ENCODE measurements at regions not wholly inside any gene's neighbourhood (a gene's known extent, or its start where the extent isn't known, plus 50 kb on each side); places are given as distances from the start of the nearest gene placed in this dataset.

DNA sequence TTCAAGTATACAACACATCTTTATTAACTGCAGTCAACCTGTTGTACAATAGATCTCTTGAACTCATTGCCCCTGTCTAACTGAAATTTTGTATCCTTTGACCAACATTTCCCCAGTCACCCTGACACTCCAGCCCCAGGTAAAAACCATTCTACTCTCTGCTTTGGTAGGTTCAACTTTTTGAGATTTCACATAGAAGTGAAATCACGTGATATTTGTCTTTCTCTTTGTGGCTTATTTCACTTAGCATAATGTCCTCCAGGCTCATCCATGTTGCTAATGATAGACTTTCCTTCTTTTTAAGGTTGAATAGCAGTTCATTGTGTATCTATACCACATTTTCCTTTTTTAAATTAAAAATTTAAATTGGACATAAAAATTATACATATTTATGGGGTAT is 126.5 kb upstream of the MAN2A1 start:
- DNase-seq (no peak), ATAC-seq (ENCODE audit: insufficient read depth, low read depth) (no peak)
- TF ChIP-seq, protein P1, sequence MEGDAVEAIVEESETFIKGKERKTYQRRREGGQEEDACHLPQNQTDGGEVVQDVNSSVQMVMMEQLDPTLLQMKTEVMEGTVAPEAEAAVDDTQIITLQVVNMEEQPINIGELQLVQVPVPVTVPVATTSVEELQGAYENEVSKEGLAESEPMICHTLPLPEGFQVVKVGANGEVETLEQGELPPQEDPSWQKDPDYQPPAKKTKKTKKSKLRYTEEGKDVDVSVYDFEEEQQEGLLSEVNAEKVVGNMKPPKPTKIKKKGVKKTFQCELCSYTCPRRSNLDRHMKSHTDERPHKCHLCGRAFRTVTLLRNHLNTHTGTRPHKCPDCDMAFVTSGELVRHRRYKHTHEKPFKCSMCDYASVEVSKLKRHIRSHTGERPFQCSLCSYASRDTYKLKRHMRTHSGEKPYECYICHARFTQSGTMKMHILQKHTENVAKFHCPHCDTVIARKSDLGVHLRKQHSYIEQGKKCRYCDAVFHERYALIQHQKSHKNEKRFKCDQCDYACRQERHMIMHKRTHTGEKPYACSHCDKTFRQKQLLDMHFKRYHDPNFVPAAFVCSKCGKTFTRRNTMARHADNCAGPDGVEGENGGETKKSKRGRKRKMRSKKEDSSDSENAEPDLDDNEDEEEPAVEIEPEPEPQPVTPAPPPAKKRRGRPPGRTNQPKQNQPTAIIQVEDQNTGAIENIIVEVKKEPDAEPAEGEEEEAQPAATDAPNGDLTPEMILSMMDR (IDR thresholded peaks at IDR 0.05; ENCODE audit: borderline replicate concordance, extremely low read depth, low read length, poor library complexity, severe bottlenecking) = no peak
- no peak for TF ChIP-seq EZH2 (IDR thresholded peaks at IDR 0.05; ENCODE audit: borderline replicate concordance, low read depth, low read length, severe bottlenecking)

DNA sequence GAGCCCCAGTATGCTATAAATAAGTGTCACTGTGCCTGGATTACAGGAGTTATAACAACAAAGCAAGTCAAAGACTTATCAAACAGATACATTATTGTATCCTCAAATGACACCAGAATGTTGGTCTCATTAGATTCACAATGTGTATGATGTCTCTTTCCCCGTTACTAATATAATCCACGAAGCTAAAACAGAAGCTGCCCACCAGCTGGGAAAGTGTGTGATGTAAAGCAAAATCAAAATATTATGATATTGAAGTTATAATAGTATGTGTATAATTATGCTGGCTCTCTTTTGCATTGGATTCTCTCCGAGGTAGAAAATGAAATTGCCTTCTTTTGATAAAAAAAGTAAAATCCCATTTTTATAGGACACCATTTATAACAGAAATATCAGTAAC is 127.3 kb upstream of the MAN2A1 start:
- no peak for ATAC-seq (ENCODE audit: insufficient read depth, low read depth)
- Histone ChIP-seq H3K79me2 (ENCODE audit: insufficient read depth, low read length) (no peaks in the 10 kb centered on the region), H3K9me3 (ENCODE audit: insufficient read depth, low read length, severe bottlenecking) (no peaks in the 10 kb centered on the region), H3K9ac (ENCODE audit: low read depth, low read length) (no peak overlapping the region), H3K27ac (ENCODE audit: low read length) (no peak overlapping the region), H3K36me3 (ENCODE audit: insufficient read depth, low read length) (no peaks in the 10 kb centered on the region), H3K4me1 (ENCODE audit: insufficient read depth, low read length) (peaks cover 20% of the 10 kb centered on the region), H4K20me1 (ENCODE audit: insufficient read depth, low read length) (no peaks in the 10 kb centered on the region), H2AFZ (ENCODE audit: low read depth, low read length) (no peak overlapping the region), H3K4me3 (ENCODE audit: low read depth in 1 of 2, low read length in 2 of 2) (no peak overlapping the region), H3K27me3 (ENCODE audit: insufficient read depth, low read length, poor library complexity) (no peaks in the 10 kb centered on the region), H3K4me2 (ENCODE audit: insufficient read depth, low read length) (no peak overlapping the region)
- DNase-seq = no peak
- TF ChIP-seq EZH2 (IDR thresholded peaks at IDR 0.05; ENCODE audit: borderline replicate concordance, low read depth, low read length, severe bottlenecking) = no peak
- TF ChIP-seq, protein P1 (IDR thresholded peaks at IDR 0.05; ENCODE audit: borderline replicate concordance, extremely low read depth, low read length, poor library complexity, severe bottlenecking) = no peak

More for the DNA sequence above, 126.5 kb upstream of the MAN2A1 start:
- Histone ChIP-seq H3K36me3 (ENCODE audit: insufficient read depth, low read length) (no peaks in the 10 kb centered on the region), H3K4me3 (ENCODE audit: low read depth in 1 of 2, low read length in 2 of 2) (no peak overlapping the region), H3K27me3 (ENCODE audit: insufficient read depth, low read length, poor library complexity) (no peaks in the 10 kb centered on the region), H3K79me2 (ENCODE audit: insufficient read depth, low read length) (no peaks in the 10 kb centered on the region), H3K4me2 (ENCODE audit: insufficient read depth, low read length) (no peak overlapping the region), H4K20me1 (ENCODE audit: insufficient read depth, low read length) (no peaks in the 10 kb centered on the region), H2AFZ (ENCODE audit: low read depth, low read length) (no peak overlapping the region), H3K9ac (ENCODE audit: low read depth, low read length) (no peak overlapping the region), H3K9me3 (ENCODE audit: insufficient read depth, low read length, severe bottlenecking) (no peaks in the 10 kb centered on the region), H3K27ac (ENCODE audit: low read length) (no peak overlapping the region), H3K4me1 (ENCODE audit: insufficient read depth, low read length) (peaks cover 13% of the 10 kb centered on the region)

DNA sequence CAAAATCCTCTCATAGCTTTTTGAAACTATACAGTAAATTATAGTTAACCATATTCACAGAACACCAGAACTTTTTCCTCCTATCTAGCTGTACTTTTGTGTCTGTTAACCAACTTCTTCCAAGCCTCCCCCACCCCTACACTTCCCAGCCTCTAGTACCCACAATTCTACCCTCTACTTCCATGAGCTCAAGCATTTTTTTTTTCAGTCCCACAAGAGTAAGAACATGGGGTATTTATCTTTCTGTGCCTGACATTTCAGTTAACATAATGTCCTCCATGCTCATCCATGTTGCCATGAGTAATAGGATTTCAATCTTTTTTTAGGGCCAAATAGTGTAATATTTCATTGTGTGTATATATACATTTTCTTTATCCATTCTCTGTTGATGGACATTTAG is 128.3 kb upstream of the MAN2A1 start:
- no peaks in the 10 kb centered on the region for H3K9me3 ChIP-seq (ENCODE audit: insufficient read depth, low read length, severe bottlenecking)
- no peak overlapping the region for H3K4me2 ChIP-seq (ENCODE audit: insufficient read depth, low read length)
- no peaks in the 10 kb centered on the region for H3K36me3 ChIP-seq (ENCODE audit: insufficient read depth, low read length)
- no peak overlapping the region for H3K9ac ChIP-seq (ENCODE audit: low read depth, low read length)
- peaks cover 20% of the 10 kb centered on the region for H3K4me1 ChIP-seq (ENCODE audit: insufficient read depth, low read length)
- no peaks in the 10 kb centered on the region for H3K27me3 ChIP-seq (ENCODE audit: insufficient read depth, low read length, poor library complexity)
- no peak overlapping the region for H3K27ac ChIP-seq (ENCODE audit: low read length)
- DNase-seq (no peak), ATAC-seq (ENCODE audit: insufficient read depth, low read depth) (no peak)
- no peaks in the 10 kb centered on the region for H4K20me1 ChIP-seq (ENCODE audit: insufficient read depth, low read length)
- no peak overlapping the region for H3K4me3 ChIP-seq (ENCODE audit: low read depth in 1 of 2, low read length in 2 of 2)
- TF ChIP-seq, protein P1 (IDR thresholded peaks at IDR 0.05; ENCODE audit: borderline replicate concordance, extremely low read depth, low read length, poor library complexity, severe bottlenecking) = no peak
- TF ChIP-seq EZH2 (IDR thresholded peaks at IDR 0.05; ENCODE audit: borderline replicate concordance, low read depth, low read length, severe bottlenecking) = no peak
- no peak overlapping the region for H2AFZ ChIP-seq (ENCODE audit: low read depth, low read length)
- H3K79me2 ChIP-seq (ENCODE audit: insufficient read depth, low read length) = no peaks in the 10 kb centered on the region

DNA sequence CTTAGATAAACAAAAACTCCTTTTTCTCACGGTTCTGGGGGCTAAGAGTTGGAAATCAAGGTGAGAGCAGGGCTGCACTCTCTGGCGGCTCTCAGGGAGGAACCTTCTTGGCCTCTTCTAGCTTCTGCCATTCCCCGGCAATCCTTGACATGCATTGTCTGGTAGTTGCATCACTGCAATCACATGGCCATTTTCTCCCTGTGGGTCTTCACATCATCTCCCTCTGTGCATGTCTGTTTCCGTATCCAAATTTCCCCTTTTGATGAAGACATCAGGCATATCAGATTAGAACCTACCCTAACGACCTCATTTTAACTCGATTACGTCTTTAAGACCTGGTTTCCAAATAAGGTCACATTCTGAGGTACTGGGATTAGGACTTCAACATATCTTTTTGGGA is 129.2 kb upstream of the MAN2A1 start:
- Histone ChIP-seq H3K79me2 (ENCODE audit: insufficient read depth, low read length) (no peaks in the 10 kb centered on the region), H3K36me3 (ENCODE audit: insufficient read depth, low read length) (no peaks in the 10 kb centered on the region), H3K9me3 (ENCODE audit: insufficient read depth, low read length, severe bottlenecking) (no peaks in the 10 kb centered on the region), H4K20me1 (ENCODE audit: insufficient read depth, low read length) (no peaks in the 10 kb centered on the region), H3K4me3 (ENCODE audit: low read depth in 1 of 2, low read length in 2 of 2) (no peak overlapping the region), H3K9ac (ENCODE audit: low read depth, low read length) (no peak overlapping the region), H3K4me1 (ENCODE audit: insufficient read depth, low read length) (peaks cover 20% of the 10 kb centered on the region), H3K4me2 (ENCODE audit: insufficient read depth, low read length) (no peak overlapping the region), H2AFZ (ENCODE audit: low read depth, low read length) (no peak overlapping the region), H3K27ac (ENCODE audit: low read length) (no peak overlapping the region), H3K27me3 (ENCODE audit: insufficient read depth, low read length, poor library complexity) (no peaks in the 10 kb centered on the region)
- ATAC-seq (ENCODE audit: insufficient read depth, low read depth) = no peak
- TF ChIP-seq EZH2 (IDR thresholded peaks at IDR 0.05; ENCODE audit: borderline replicate concordance, low read depth, low read length, severe bottlenecking) = no peak
- TF ChIP-seq, protein P1 (IDR thresholded peaks at IDR 0.05; ENCODE audit: borderline replicate concordance, extremely low read depth, low read length, poor library complexity, severe bottlenecking) = no peak
- no peak for DNase-seq

All from DND-41 (cell line).